C4-2B (cell line): ENCODE measurements at regions not wholly inside any gene's neighbourhood (a gene's known extent, or its start where the extent isn't known, plus 50 kb on each side); places are given as distances from the start of the nearest gene placed in this dataset.

Source experiments
- CTCF ChIP-seq: fragments of 450-650 bp; conservative IDR thresholded peaks from 2 replicates; pipeline ENCODE4 v1.5.1; 2017; ENCODE audit warnings: mild to moderate bottlenecking
- ZFX ChIP-seq: fragments of 450-650 bp; IDR thresholded peaks from 2 replicates; pipeline ENCODE4 v1.6.1; 2017

GRCh38 chr5:143619040-143619439 is 192.9 kb upstream of the HMHB1 start:
- TF ChIP-seq CTCF: no peak
- TF ChIP-seq ZFX: no peak
